22Rv1 (cell line): ENCODE measurements at regions not wholly inside any gene's neighbourhood (a gene's known extent, or its start where the extent isn't known, plus 50 kb on each side); places are given as distances from the start of the nearest gene placed in this dataset.

ENCODE experiments used
- ZFX ChIP-seq: fragments of 450-650 bp; IDR thresholded peaks from 2 replicates; pipeline ENCODE4 v1.6.1; 2017; ENCODE audit warnings: antibody characterized with exemption, borderline replicate concordance
- TF ChIP-seq, protein P1 (sequence below): fragments of 450-650 bp; IDR thresholded peaks from 2 replicates; pipeline ENCODE4 v1.5.1; 2017; ENCODE audit warnings: mild to moderate bottlenecking

DNA sequence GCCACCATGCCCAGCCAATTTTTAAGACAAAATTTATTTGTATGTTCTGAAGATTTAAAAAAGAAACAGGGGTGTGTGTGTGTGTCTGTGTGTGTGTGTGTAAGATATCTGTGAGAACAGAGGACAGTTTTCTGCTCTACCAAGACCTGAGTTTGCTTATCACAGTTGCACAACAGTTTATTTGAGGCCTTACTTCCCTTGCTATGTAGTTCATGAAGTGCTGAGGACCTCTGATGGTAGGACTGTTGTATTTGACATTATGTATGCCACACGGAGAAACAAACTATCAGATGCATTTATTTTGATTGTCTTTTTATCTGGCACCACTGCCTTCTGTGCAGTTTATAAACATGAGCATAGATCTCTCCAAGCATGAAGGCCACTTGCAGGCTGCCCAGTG lies 355.2 kb downstream of the PBX1 start:
- TF ChIP-seq, protein P1, sequence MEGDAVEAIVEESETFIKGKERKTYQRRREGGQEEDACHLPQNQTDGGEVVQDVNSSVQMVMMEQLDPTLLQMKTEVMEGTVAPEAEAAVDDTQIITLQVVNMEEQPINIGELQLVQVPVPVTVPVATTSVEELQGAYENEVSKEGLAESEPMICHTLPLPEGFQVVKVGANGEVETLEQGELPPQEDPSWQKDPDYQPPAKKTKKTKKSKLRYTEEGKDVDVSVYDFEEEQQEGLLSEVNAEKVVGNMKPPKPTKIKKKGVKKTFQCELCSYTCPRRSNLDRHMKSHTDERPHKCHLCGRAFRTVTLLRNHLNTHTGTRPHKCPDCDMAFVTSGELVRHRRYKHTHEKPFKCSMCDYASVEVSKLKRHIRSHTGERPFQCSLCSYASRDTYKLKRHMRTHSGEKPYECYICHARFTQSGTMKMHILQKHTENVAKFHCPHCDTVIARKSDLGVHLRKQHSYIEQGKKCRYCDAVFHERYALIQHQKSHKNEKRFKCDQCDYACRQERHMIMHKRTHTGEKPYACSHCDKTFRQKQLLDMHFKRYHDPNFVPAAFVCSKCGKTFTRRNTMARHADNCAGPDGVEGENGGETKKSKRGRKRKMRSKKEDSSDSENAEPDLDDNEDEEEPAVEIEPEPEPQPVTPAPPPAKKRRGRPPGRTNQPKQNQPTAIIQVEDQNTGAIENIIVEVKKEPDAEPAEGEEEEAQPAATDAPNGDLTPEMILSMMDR = no peak
- TF ChIP-seq ZFX = no peak
